ELR (cell line): ENCODE measurements at regions not wholly inside any gene's neighbourhood (a gene's known extent, or its start where the extent isn't known, plus 50 kb on each side); places are given as distances from the start of the nearest gene placed in this dataset.
A peak's percentile ranks its signal among the peaks of the same experiment; 100 is the strongest.
"Not testable (repeated sequence)": the region's sequence is repeated elsewhere in the genome, so short reads cannot be mapped to it uniquely, and the experiment has no call there.

Experiments used
- DNase-seq: peaks from one replicate; pipeline ENCODE4 v3.0.0-alpha.2; 2015; ENCODE audit warnings: low read depth

GRCh38 chr7:82624965-82625364, 181.4 kb upstream of the CACNA2D1 start:
- DNase-seq, result no peak

DNA sequence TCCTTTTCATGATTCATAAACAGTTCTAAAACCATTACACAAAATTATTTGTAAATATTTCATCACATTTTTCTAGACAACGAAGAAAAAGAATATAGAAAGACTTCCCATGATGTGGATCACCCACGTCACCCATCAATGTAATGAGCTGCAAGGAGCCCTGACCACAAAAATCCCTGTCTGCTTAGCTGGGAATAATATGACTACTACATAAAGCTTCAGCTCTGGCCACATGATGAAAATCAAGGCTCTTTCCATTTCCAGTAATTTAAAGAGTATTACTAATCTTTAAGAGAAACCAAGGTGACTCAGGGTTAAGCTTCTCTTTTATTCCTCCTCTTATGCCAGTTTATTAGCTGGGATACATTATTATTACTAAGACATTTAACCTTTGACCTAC, 180.8 kb upstream of the CACNA2D1 start:
- DNase-seq, result peak; percentile 90

GRCh38 chr7:82623812-82624211, 180.2 kb upstream of the CACNA2D1 start:
- DNase-seq, result peak; percentile 53

DNA sequence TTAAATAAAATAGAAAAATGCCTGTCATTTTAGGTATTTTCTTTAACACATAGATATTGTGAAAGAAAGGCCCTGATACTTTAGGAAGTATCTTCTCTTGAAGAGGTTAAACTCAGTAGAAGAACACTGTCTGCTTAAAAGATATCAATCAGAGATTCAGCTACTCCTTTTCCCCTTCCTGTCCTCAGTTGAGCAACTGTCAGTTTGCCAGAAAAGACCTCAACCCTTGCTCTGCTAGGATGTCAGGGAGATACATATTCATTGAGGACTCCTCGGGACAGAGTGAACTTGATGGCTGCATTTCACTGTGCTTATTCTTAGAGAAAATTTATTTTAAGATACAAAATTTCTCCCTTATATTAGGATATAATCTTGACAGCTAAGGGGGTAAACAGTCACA, 173.6 kb upstream of the CACNA2D1 start:
- DNase-seq, result no peak

DNA sequence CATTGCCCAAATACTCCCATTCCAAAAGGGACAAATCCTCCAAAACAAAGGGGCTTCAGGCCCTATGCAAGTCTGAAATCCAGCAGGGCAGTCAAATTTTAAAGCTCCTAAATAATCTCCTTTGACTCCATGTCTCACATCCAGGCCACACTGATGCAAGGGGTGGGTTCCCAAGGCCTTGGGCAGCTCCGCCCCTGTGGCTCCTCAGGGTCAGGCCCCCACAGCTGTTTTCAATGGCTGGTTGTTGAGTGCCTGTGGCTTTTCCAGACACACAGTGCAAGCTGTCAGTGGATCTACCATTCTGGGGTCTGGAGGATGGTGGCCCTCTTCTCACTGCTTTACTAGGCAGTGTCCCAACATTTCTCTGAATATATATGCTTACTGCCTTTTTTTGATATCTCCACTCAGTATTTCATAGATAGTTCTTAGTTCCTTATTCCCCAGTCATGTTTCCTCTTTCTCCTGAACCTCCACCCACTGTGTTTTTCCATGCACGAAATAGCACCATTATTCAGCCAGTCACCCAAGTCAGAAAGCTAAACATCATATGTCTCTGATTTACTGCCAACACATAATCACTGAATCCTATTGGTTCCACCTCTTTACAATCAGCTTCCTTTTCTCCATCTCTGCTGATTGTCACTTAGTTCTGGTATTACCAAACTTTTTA, 172.6 kb upstream of the CACNA2D1 start:
- DNase-seq, result no peak

GRCh38 chr7:82615527-82615926, 171.9 kb upstream of the CACNA2D1 start:
- DNase-seq, result no peak

GRCh38 chr7:82609746-82610145, 166.2 kb upstream of the CACNA2D1 start:
- no peak for DNase-seq

- DNase-seq, result peak; percentile 59
These were observed 161.8 kb upstream of the CACNA2D1 start for GRCh38 chr7:82605247-82605864.

- DNase-seq, result no peak
These were observed 158.5 kb upstream of the CACNA2D1 start for GRCh38 chr7:82602066-82602465.

DNA sequence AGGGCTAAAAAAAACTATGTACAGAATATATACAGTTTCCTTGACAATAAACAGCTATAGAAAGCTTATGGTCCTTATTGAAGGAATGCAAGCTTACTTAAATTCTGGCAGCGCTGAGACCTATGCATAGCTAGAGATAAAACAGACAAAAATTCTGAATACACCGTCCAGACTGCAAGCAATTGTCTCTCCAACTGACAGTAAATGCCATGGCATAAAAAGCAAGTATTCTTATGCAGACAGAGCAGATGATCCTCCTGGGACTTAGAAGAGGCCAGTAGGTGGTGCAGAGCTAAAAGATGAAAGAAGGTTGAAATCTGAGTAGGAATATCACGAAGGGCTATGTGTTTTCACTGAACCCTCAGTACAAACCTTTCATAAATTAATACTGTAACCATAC, 157.0 kb upstream of the CACNA2D1 start:
- DNase-seq, result peak; percentile 6

DNA sequence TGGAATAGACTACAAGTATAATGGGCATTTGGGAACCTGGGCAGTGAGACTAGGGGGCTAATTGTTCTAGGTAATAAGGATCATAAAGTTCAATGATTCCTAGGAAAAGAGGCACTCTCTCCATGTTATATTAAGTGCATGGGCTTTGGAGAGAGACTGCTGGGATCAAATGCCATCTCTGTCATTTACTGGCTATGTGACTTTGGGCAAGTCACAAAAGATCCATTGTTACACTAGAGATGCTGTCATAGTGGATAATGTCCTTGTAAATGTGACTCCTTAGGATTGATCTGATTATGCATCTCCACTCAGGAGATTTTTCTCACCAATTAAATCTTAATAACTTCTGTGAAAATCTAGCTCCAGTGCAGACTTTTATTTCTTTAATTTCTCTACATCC, 156.3 kb upstream of the CACNA2D1 start:
- DNase-seq, result no peak

- DNase-seq, result peak; percentile 39
These were observed 155.4 kb upstream of the CACNA2D1 start for GRCh38 chr7:82598958-82599357.

DNA sequence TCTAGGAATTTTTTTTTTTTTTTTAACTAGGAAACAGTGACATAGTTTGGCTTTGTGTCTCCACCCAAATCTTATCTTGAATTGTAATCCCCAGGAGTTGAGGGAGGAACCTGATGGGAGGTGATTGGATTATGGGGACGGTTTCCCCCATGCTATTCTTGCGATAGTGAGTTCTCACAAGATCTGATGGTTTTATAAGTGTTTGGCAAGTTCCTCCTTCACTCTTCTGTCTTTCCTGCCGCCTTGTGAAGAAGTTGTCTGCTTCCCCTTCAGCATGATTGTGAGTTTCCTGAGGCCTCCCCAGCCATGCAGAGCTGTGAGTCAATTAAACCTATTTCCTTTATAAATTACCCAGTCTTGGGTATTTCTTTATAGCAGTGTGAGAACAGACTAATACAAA, 152.2 kb upstream of the CACNA2D1 start:
- DNase-seq, result not testable (repeated sequence)

DNA sequence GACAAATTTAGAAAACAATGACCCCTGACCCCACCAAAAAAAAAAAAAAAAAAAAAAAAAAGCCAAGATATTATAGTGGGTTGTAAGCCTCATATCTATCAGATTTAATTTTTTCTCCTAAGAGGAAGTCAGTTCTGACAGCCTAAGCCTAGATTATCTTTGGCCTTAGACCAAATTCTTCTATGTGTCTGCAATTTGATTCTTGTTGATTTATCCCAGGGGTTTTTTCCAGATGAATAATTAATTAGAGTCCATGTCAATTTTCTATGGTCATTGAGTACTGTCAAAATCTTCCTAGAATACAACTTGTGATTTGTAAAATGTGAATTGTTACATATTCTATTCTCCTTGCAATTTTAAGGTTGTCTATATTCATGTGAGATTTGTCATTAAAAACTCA, 151.6 kb upstream of the CACNA2D1 start:
- no peak for DNase-seq

DNA sequence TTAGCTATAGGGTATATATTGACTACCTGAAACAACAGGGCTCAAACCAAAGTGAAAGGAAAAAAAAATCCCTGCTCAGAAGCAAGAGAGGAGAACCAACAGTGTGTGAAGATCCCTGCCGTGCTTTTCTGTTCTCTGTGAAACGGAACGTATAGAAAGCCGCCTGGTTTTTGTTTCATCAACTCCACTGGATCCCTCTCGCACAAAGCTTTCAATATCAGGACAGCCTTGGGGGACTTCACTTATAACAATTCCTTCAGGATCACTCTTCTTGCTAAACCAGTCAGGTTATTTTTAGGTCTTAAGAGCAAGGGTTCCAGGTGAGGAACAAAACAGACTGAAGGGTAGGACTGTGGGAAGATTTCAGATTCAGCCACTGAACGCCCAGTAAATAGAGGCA, 151.1 kb upstream of the CACNA2D1 start:
- DNase-seq, result no peak

- DNase-seq, result peak; percentile 24
These were observed 150.2 kb upstream of the CACNA2D1 start for GRCh38 chr7:82593780-82594179.

GRCh38 chr7:82592416-82592815, 148.8 kb upstream of the CACNA2D1 start:
- DNase-seq, result no peak

DNA sequence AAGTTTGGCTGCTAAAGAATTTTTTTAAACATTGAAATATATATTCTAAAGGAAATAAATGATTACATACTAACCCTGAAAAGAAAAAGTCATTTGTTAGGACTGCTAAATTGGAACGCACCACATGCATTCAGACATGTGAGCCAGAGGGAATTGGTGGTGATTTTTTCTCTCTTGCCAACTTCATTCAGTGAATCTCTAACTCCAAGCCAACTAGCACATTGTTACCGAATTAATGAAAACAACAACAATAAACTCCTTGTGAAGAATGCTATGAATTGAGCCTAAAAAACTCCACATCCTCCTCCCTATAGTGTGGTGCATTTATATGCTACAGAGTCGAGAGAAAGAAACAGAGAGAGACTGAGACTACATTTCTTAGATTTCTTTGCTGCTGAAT, 135.5 kb upstream of the CACNA2D1 start:
- no peak for DNase-seq

DNA sequence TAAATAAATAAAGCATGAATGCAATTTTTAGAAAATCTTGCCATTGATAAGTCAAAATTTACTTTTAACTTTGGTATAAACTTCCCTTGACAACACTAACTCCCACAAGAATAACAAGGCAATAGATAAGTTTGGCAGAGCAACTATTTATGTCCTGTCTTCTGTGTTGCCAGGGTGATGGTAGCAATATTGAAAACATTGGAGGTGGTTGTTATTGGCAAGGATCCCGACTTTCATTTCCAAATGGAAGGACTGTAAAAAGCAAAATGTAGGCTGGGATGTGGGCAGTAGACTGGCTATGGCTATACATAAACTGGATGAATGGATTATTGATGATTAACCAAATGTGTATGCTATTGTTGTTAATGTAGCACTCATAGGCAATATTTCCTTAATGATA, 134.9 kb upstream of the CACNA2D1 start:
- no peak for DNase-seq

DNA sequence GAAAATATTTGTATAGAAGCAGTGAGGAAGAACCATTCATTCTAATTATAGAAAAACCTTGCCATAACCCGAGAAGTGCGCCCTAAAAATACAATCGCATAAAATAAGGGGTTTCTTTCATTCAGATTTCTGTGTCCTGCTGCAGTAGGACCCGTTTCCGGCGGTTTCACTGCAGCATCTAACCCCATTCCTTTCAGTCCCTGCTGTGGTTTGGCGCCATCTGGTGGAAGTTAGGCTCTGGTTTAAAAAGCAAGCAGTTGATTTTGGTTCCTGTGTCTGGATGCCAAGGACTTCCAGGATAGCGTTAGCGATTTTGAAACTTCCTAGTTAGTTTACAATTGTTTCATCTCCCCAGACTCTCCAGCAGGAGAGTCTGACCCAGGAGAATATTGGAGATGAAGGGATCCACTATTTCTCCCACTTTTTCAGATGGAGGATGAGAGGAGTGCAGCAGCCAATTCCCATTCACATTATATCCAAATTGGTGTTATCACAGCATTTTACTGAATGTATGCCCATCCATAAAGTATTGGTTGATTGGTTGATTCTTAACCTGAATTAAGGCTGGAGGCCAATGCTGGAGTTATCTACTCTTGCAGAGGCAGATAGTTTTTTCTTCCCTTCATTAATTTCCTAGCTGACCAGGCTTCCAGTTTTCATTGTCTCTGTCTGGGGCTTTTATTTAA, 128.8 kb upstream of the CACNA2D1 start:
- DNase-seq, result peak; percentile 88

DNA sequence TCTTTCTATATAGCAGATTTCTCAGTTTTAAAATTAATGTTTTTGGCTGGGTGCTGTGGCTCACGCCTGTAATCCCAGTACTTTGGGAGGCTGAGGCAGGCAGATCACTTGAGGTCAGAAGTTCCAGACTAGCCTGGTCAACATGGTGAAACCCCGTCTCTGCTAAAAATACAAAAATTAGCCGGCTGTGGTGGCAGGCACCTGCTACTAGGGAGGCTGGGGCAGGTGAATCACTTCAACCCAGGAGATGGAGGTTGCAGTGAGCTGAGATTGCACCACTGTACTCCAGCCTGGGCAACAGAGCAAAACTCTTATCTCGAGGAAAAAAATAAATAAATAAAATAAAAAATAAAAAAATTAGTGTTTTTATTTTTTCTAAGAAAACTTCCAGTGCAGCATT, 127.5 kb upstream of the CACNA2D1 start:
- not testable (repeated sequence) for DNase-seq

- DNase-seq, result no peak
These were observed 124.3 kb upstream of the CACNA2D1 start for GRCh38 chr7:82567841-82568240.

GRCh38 chr7:82567356-82567755, 123.8 kb upstream of the CACNA2D1 start:
- DNase-seq, result no peak

- DNase-seq, result no peak
These were observed 123.2 kb upstream of the CACNA2D1 start for GRCh38 chr7:82566752-82567151.
